ENCODE measurements at regions not wholly inside any gene's neighbourhood (a gene's known extent, or its start where the extent isn't known, plus 50 kb on each side); places are given as distances from the start of the nearest gene placed in this dataset.

DNA sequence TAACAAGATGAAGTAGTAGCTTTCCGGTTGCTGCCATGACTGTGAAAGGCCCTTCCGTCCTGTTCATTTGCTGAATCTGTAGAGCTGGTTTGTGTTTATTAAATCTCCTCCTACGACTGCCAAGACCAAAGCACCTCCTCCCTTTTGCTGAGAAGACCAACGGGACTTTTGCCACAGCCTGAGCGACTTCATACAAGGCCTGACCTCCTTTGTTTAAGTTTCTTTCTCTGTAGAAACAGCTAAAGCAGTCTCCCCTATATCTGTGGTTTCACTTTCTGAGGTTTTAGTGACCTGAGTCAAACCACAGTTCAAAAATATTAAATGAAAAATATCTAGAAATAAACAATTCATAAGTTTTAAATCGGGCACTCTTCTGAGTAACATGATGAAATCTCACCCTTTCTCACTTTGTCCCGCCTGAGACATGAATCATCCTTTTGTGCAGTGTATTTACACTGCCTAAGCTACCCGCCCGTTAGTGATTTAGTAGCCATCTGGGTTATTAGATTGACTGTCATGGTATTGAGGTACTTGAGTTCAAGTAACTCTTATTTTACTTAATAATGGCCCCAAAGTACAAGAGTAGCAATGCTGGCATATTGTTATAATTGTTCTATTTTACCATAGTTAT is 119.1 kb upstream of the LRRC4C start:
- TF ChIP-seq, protein P1, sequence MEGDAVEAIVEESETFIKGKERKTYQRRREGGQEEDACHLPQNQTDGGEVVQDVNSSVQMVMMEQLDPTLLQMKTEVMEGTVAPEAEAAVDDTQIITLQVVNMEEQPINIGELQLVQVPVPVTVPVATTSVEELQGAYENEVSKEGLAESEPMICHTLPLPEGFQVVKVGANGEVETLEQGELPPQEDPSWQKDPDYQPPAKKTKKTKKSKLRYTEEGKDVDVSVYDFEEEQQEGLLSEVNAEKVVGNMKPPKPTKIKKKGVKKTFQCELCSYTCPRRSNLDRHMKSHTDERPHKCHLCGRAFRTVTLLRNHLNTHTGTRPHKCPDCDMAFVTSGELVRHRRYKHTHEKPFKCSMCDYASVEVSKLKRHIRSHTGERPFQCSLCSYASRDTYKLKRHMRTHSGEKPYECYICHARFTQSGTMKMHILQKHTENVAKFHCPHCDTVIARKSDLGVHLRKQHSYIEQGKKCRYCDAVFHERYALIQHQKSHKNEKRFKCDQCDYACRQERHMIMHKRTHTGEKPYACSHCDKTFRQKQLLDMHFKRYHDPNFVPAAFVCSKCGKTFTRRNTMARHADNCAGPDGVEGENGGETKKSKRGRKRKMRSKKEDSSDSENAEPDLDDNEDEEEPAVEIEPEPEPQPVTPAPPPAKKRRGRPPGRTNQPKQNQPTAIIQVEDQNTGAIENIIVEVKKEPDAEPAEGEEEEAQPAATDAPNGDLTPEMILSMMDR (IDR thresholded peaks at IDR 0.05; ENCODE audit: extremely low read depth in 1 of 2, insufficient read depth in 1 of 2, low read depth in 1 of 2, low read length in 2 of 2): no peak
- TF ChIP-seq JUN (IDR thresholded peaks at IDR 0.05; ENCODE audit: borderline replicate concordance, insufficient read depth, insufficient read length, low read depth) (no peak), MYC (IDR thresholded peaks at IDR 0.05; ENCODE audit: low read depth, low read length) (no peak), POLR2A (IDR thresholded peaks at IDR 0.05; ENCODE audit: low read depth, low read length) (no peak), MAX (IDR thresholded peaks at IDR 0.05; ENCODE audit: insufficient read depth, insufficient read length) (no peak), POLR2AphosphoS5 (IDR thresholded peaks at IDR 0.05; ENCODE audit: insufficient read depth, low read depth, low read length) (no peak), FOS (IDR thresholded peaks at IDR 0.05; ENCODE audit: borderline replicate concordance, insufficient read depth, low read length) (no peak), EZH2 (IDR thresholded peaks at IDR 0.05; ENCODE audit: borderline replicate concordance, low read depth, low read length, severe bottlenecking) (no peak), GATA2 (IDR thresholded peaks at IDR 0.05; ENCODE audit: insufficient read depth, insufficient read length, low read depth, low read length) (no peak)

Data from endothelial cell of umbilical vein (primary cell).